HCT116 (cell line): ENCODE measurements at regions not wholly inside any gene's neighbourhood (a gene's known extent, or its start where the extent isn't known, plus 50 kb on each side); places are given as distances from the start of the nearest gene placed in this dataset.

Experiments
- ATAC-seq: fragments of 200-7000 bp; cut with Tn5 transposase; 2 replicates; pipeline ENCODE4 v1.9.1; 2020; ENCODE audit warnings: mild to moderate bottlenecking, moderate library complexity
- BruUV-seq: library from RNA; stranded (reverse); fragments of 400-500 nt; replicated peaks from 2 replicates; lab custom pipeline; 2021; lab: Mats Ljungman, UMichigan
- CTCF ChIA-PET: fragments of 300-600 bp; sonication (Branson Sonifier 250); formaldehyde crosslinking; loops from one replicate; lab custom pipeline; 2021; ENCODE audit warnings: antibody characterized with exemption; lab: Charles Lee
- POLR2A ChIA-PET: fragments of 300-600, 350-600 bp; sonication (Branson Sonifier 250); formaldehyde crosslinking; loops from one replicate; lab custom pipeline; 2021; ENCODE audit warnings: antibody characterized with exemption; lab: Charles Lee
- RAD21 ChIA-PET, 2 experiments: fragments of 300-600 bp; sonication (Branson Sonifier 250); formaldehyde crosslinking; loops; one replicate each; lab custom pipeline; 2023; ENCODE audit warnings: low total read pairs in 2 of 2; ENCODE audit not compliant: uncharacterized antibody in 2 of 2, unreplicated experiment in 2 of 2, low non-redundant PET in 1 of 2; lab: Charles Lee
- DNase-seq: peaks from one replicate; pipeline ENCODE4 v3.0.0-alpha.2; 2010; ENCODE audit warnings: low read depth, low spot score
- H2AFZ ChIP-seq: fragments of 200-600 bp; shearing (Covaris generic), sonication (generic); 2 replicates; pipeline ENCODE4 v1.6.1; 2017; ENCODE audit warnings: low read depth, mixed run types, mixed read lengths, antibody characterized with exemption, low read length; ENCODE audit not compliant: poor library complexity, severe bottlenecking
- H3K27ac ChIP-seq: 2 replicates; pipeline ENCODE4 v1.5.1; 2012; ENCODE audit warnings: low read depth, low read length
- H3K27me3 ChIP-seq: fragments of 200-600 bp; sonication (generic); 2 replicates; pipeline ENCODE4 v1.6.1; 2016; ENCODE audit warnings: mixed run types, low read length, mixed read lengths; ENCODE audit not compliant: insufficient read depth
- H3K36me3 ChIP-seq, 2 experiments: fragments of 200-500 bp in 1 of 2; fragments of 200-600 bp in 1 of 2; sonication (Bioruptor generic) in 1 of 2; sonication (generic) in 1 of 2; 2 replicates each; pipeline versions ENCODE4 v1.5.1 to v1.6.1; 2014 to 2016; ENCODE audit warnings: low read length in 2 of 2, inconsistent platforms in 1 of 2, mixed read lengths in 1 of 2, mixed run types in 1 of 2; ENCODE audit not compliant: insufficient read depth in 2 of 2, control insufficient read depth in 1 of 2
- H3K4me1 ChIP-seq, 2 experiments: fragments of 200-600 bp in 1 of 2; sonication (generic) in 1 of 2; 2 replicates each; pipeline versions ENCODE4 v1.5.1 to v1.6.1; 2012 to 2017; ENCODE audit warnings: low read length in 2 of 2, inconsistent platforms in 1 of 2, mild to moderate bottlenecking in 1 of 2, mixed read lengths in 1 of 2, mixed run types in 1 of 2, moderate library complexity in 1 of 2; ENCODE audit not compliant: insufficient read depth in 2 of 2, control insufficient read depth in 1 of 2
- H3K4me2 ChIP-seq: fragments of 200-600 bp; sonication (generic); 2 replicates; pipeline ENCODE4 v1.6.1; 2017; ENCODE audit warnings: mixed run types, low read length, mixed read lengths
- H3K4me3 ChIP-seq, 2 experiments: fragments of 200-600 bp in 1 of 2; sonication (generic) in 1 of 2; replicated peaks in 1 of 2; 2 replicates each; pipeline ENCODE4 v1.5.1; 2011 to 2016; ENCODE audit warnings: low read length in 2 of 2, control low read depth in 1 of 2, low read depth in 1 of 2, mild to moderate bottlenecking in 1 of 2, mixed read lengths in 1 of 2, mixed run types in 1 of 2
- H3K79me2 ChIP-seq: fragments of 200-600 bp; sonication (generic); 2 replicates; pipeline ENCODE4 v1.6.1; 2017; ENCODE audit warnings: mild to moderate bottlenecking, mixed run types, low read length, moderate library complexity, mixed read lengths; ENCODE audit not compliant: insufficient read depth
- H3K9ac ChIP-seq: fragments of 200-600 bp; sonication (generic); 2 replicates; pipeline ENCODE4 v1.6.1; 2016; ENCODE audit warnings: low read length, mixed read lengths
- H3K9me2 ChIP-seq: fragments of 200-600 bp; sonication (generic), shearing (Covaris generic); 2 replicates; pipeline ENCODE4 v1.6.1; 2017; ENCODE audit warnings: mixed run types, mild to moderate bottlenecking, moderate library complexity; ENCODE audit not compliant: insufficient read depth
- H3K9me3 ChIP-seq, 2 experiments: fragments of 200-500 bp in 1 of 2; fragments of 200-600 bp in 1 of 2; sonication (Bioruptor generic) in 1 of 2; sonication (generic) in 1 of 2; 2 replicates each; pipeline ENCODE4 v1.6.1; 2014 to 2017; ENCODE audit warnings: low read length in 2 of 2, mixed read lengths in 2 of 2, inconsistent platforms in 1 of 2, low read depth in 1 of 2, mild to moderate bottlenecking in 1 of 2, mixed run types in 1 of 2, moderate library complexity in 1 of 2; ENCODE audit not compliant: control insufficient read depth in 1 of 2, insufficient read depth in 1 of 2
- H4K20me1 ChIP-seq: fragments of 200-600 bp; sonication (generic), shearing (Covaris generic); 2 replicates; pipeline ENCODE4 v1.6.1; 2017; ENCODE audit warnings: mixed run types, mild to moderate bottlenecking, moderate library complexity; ENCODE audit not compliant: insufficient read depth
- CBX3 ChIP-seq: IDR thresholded peaks from 2 replicates; pipeline ENCODE4 v1.6.1; 2012; ENCODE audit warnings: low read depth
- CEBPB ChIP-seq: IDR thresholded peaks from 2 replicates; pipeline ENCODE4 v1.6.1; 2012; ENCODE audit warnings: low read depth
- EGR1 ChIP-seq: IDR thresholded peaks from 2 replicates; pipeline ENCODE4 v1.6.1; 2012; ENCODE audit warnings: low read depth
- ELF1 ChIP-seq: IDR thresholded peaks from 2 replicates; pipeline ENCODE4 v1.6.1; 2012; ENCODE audit warnings: low read depth, borderline replicate concordance
- EZH2 ChIP-seq: fragments of 200-600 bp; sonication (generic); IDR thresholded peaks from 2 replicates; pipeline ENCODE4 v1.6.1; 2017; ENCODE audit warnings: antibody characterized with exemption, mixed run types
- EZH2phosphoT487 ChIP-seq: fragments of 200-600 bp; IDR thresholded peaks from 2 replicates; pipeline ENCODE4 v1.6.1; 2018; ENCODE audit warnings: antibody characterized with exemption, borderline replicate concordance
- POLR2AphosphoS5 ChIP-seq: IDR thresholded peaks from 2 replicates; pipeline ENCODE4 v1.6.1; 2011; ENCODE audit warnings: mild to moderate bottlenecking, low read depth, low read length, moderate library complexity
- RAD21 ChIP-seq: IDR thresholded peaks from 2 replicates; pipeline ENCODE4 v1.6.1; 2012; ENCODE audit warnings: low read depth, mild to moderate bottlenecking
- SIN3A ChIP-seq: IDR thresholded peaks from 2 replicates; pipeline ENCODE4 v1.6.1; 2012; ENCODE audit warnings: low read depth
- SP1 ChIP-seq: IDR thresholded peaks from 2 replicates; pipeline ENCODE4 v1.6.1; 2012; ENCODE audit warnings: low read depth
- SRF ChIP-seq: IDR thresholded peaks from 2 replicates; pipeline ENCODE4 v1.6.1; 2012; ENCODE audit warnings: low read depth
- TCF7L2 ChIP-seq: IDR thresholded peaks from 2 replicates; pipeline ENCODE4 v1.7.0; 2011; ENCODE audit warnings: borderline replicate concordance, inconsistent platforms; ENCODE audit not compliant: insufficient read depth, insufficient read length; ENCODE audit errors: extremely low read depth
- YY1 ChIP-seq: IDR thresholded peaks from 2 replicates; pipeline ENCODE4 v1.6.1; 2011; ENCODE audit warnings: low read length, low read depth, moderate library complexity, mild to moderate bottlenecking; ENCODE audit not compliant: insufficient replicate concordance; ENCODE audit errors: extremely low read depth
- ZFX ChIP-seq: fragments of 450-650 bp; IDR thresholded peaks from 2 replicates; pipeline ENCODE4 v1.6.1; 2017
- ZNF274 ChIP-seq: fragments of 200-500 bp; sonication (Bioruptor generic); IDR thresholded peaks from 2 replicates; pipeline ENCODE4 v1.6.1; 2014; ENCODE audit warnings: mild to moderate bottlenecking, low read depth, low read length, inconsistent platforms
- intact Hi-C: fragments of 100-400 bp; cut with micrococcal nuclease; formaldehyde crosslinking; loops from 2 replicates; pipeline ENCODE4 v1.10.0; 2022
- TF ChIP-seq, protein P1 (sequence below), 3 experiments: fragments of 200-600 bp in 1 of 3; sonication (generic) in 1 of 3; IDR thresholded peaks in 2 of 3; conservative IDR thresholded peaks in 1 of 3; 2 replicates each; pipeline ENCODE4 v1.5.1; 2012 to 2017; ENCODE audit warnings: low read depth in 2 of 3, low read length in 2 of 3, antibody characterized with exemption in 1 of 3, borderline replicate concordance in 1 of 3, control low read depth in 1 of 3, mild to moderate bottlenecking in 1 of 3, mixed read lengths in 1 of 3, mixed run types in 1 of 3, moderate library complexity in 1 of 3; ENCODE audit not compliant: insufficient read depth in 1 of 3
- TF ChIP-seq, protein P2 (sequence below): IDR thresholded peaks from 2 replicates; pipeline ENCODE4 v1.6.1; 2011; ENCODE audit warnings: mild to moderate bottlenecking, low read length, moderate library complexity; ENCODE audit not compliant: insufficient replicate concordance; ENCODE audit errors: extremely low read depth
- TF ChIP-seq, protein P3 (sequence below): IDR thresholded peaks from 2 replicates; pipeline ENCODE4 v1.6.1; 2012

DNA sequence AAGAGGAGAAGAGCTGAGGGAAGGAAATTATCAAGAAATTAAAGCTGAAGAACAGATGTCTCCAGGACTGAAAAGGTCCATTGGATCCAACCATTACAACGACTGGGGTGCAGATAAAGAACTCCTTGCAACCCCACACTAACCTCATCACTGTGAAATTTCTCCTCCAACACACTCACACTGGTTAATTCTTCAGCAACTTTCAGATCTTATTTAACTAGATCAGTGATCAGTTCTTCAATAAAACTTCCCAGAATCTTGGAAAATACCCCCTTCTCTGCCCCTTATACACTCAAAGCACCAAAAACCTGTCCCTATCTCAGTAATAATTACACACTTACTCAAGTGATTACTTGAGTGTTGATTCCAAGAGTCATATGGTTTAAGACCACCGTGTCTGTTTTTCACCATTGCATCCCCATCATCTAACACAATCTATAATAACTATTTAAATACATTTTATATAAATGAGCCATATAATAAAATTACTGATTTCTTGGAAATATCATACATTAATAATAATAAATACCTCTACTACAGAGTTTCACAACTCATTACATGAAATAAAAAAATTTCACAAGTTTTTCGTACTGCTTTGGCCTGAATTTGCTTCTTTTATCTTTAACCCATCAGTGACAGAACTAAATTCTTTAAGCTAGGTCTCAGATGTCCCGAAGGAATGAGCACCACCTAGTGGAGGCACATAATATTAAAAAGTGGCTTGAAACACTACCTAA lies 123.7 kb downstream of the MPP7 start:
- H3K36me3 ChIP-seq = no peaks in the 10 kb centered on the region
- POLR2A ChIA-PET = interaction anchor here (0.7 to 1.5 kb wide), 6 partner anchors 39 to 488 kb away, joined by 3 to 6 read pairs (median 3); no protein-coding TSS in a partner anchor
- DNase-seq (peak; percentile 69), ATAC-seq (peak; percentile 57)
- intact Hi-C loops = loop anchor here (2.0 to 10.0 kb wide), 5 partner anchors 124 to 620 kb away; no protein-coding TSS in a partner anchor
- peak overlapping the region; percentile 94 for H3K27ac ChIP-seq
- H3K9me2 ChIP-seq = no peaks in the 10 kb centered on the region
- RAD21 ChIA-PET = interaction anchor here (0.8 to 1.4 kb wide), 6 partner anchors 39 to 395 kb away, joined by 3 to 6 read pairs (median 4); no protein-coding TSS in a partner anchor
- no peaks in the 10 kb centered on the region for H4K20me1 ChIP-seq
- peaks cover 79% of the 10 kb centered on the region in 2 experiments for H3K4me1 ChIP-seq
- CTCF ChIA-PET = interaction anchor here (0.6 to 2.6 kb wide), 16 partner anchors 11 to 620 kb away, joined by 3 to 20 read pairs (median 4); no protein-coding TSS in a partner anchor
- H2AFZ ChIP-seq = no peak overlapping the region
- H3K79me2 ChIP-seq = peaks cover 40% of the 10 kb centered on the region
- H3K9me3 ChIP-seq = no peaks in the 10 kb centered on the region
- H3K4me3 ChIP-seq = peak overlapping the region; percentile 31 to 42; a peak in 3 of 4 replicates
- no TSS peak for BruUV-seq
- no peaks in the 10 kb centered on the region for H3K27me3 ChIP-seq
- H3K9ac ChIP-seq = peak overlapping the region; percentile 53
- peak overlapping the region; percentile 64 for H3K4me2 ChIP-seq
- TF ChIP-seq CBX3 (peak; percentile 31; the same call in 1 of the 2 replicates), POLR2AphosphoS5 (no peak), YY1 (no peak), SRF (no peak), EGR1 (0 out of 2 replicates have a peak, but pooled peaks have one; percentile 22), ELF1 (no peak), TCF7L2 (no peak), ZNF274 (no peak), SP1 (no peak; the same call in 1 of the 2 replicates), ZFX (no peak), RAD21 (peak; percentile 95), EZH2phosphoT487 (no peak), EZH2 (no peak), CEBPB (no peak), SIN3A (no peak)
- TF ChIP-seq, protein P1, sequence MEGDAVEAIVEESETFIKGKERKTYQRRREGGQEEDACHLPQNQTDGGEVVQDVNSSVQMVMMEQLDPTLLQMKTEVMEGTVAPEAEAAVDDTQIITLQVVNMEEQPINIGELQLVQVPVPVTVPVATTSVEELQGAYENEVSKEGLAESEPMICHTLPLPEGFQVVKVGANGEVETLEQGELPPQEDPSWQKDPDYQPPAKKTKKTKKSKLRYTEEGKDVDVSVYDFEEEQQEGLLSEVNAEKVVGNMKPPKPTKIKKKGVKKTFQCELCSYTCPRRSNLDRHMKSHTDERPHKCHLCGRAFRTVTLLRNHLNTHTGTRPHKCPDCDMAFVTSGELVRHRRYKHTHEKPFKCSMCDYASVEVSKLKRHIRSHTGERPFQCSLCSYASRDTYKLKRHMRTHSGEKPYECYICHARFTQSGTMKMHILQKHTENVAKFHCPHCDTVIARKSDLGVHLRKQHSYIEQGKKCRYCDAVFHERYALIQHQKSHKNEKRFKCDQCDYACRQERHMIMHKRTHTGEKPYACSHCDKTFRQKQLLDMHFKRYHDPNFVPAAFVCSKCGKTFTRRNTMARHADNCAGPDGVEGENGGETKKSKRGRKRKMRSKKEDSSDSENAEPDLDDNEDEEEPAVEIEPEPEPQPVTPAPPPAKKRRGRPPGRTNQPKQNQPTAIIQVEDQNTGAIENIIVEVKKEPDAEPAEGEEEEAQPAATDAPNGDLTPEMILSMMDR (IDR thresholded peaks at IDR 0.05 in 2 of 3, conservative IDR thresholded peaks at IDR 0.05 in 1 of 3; ENCODE audit: borderline replicate concordance in 1 of 3, insufficient read depth in 1 of 3, low read depth in 2 of 3, low read length in 2 of 3) = peak; percentile 45 to 77 (median 75)
- TF ChIP-seq, protein P2, sequence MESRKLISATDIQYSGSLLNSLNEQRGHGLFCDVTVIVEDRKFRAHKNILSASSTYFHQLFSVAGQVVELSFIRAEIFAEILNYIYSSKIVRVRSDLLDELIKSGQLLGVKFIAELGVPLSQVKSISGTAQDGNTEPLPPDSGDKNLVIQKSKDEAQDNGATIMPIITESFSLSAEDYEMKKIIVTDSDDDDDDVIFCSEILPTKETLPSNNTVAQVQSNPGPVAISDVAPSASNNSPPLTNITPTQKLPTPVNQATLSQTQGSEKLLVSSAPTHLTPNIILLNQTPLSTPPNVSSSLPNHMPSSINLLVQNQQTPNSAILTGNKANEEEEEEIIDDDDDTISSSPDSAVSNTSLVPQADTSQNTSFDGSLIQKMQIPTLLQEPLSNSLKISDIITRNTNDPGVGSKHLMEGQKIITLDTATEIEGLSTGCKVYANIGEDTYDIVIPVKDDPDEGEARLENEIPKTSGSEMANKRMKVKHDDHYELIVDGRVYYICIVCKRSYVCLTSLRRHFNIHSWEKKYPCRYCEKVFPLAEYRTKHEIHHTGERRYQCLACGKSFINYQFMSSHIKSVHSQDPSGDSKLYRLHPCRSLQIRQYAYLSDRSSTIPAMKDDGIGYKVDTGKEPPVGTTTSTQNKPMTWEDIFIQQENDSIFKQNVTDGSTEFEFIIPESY = no peak
- TF ChIP-seq, protein P3, sequence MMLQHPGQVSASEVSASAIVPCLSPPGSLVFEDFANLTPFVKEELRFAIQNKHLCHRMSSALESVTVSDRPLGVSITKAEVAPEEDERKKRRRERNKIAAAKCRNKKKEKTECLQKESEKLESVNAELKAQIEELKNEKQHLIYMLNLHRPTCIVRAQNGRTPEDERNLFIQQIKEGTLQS = no peak
